ENCODE measurements at regions not wholly inside any gene's neighbourhood (a gene's known extent, or its start where the extent isn't known, plus 50 kb on each side); places are given as distances from the start of the nearest gene placed in this dataset.

DNA sequence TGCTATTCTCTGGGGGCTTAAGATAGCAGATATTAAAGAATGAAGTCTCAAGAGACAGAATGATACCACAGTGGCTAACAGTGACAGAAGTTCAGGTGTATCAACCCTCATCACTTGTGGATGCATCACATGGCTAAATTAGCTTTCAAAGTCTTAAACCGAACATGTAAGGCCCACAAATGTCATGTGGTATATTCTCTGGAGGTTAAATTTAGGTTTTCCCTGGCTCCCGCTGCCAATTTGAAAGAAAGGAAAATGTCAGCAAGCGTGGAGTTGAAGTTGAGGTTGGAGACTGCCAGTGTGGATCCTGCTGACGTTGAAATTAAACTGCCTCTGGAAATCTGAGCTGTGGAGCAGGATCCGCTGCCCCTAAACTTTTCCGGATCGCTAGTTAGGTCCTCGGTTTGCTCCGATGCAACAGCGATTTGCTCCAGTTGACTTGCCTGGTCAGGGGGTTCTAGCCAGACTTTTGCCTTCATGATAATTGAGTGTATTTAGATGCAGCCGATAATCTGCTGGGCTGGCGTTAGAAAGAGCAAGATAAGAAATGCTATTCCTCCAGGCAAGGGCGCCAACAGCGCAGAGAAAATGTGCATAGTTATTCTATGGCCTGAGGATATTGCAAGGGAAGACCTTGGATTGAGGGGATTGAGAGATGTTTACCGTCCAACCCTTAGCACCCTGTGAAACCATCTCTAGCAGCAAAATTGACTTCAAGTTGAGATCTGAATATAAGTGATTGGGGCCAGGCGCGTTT lies 443.9 kb downstream of the TMEM114 start:
- Histone ChIP-seq H3K27ac (no peak overlapping the region), H3K4me3 (no peak overlapping the region), H3K9me3 (no peaks in the 10 kb centered on the region), H3K4me1 (no peaks in the 10 kb centered on the region), H3K27me3 (no peaks in the 10 kb centered on the region), H3K36me3 (no peaks in the 10 kb centered on the region)
- intact Hi-C loops (cut with DNase I): no loop called here
- no peak for DNase-seq
- TF ChIP-seq, protein P1, sequence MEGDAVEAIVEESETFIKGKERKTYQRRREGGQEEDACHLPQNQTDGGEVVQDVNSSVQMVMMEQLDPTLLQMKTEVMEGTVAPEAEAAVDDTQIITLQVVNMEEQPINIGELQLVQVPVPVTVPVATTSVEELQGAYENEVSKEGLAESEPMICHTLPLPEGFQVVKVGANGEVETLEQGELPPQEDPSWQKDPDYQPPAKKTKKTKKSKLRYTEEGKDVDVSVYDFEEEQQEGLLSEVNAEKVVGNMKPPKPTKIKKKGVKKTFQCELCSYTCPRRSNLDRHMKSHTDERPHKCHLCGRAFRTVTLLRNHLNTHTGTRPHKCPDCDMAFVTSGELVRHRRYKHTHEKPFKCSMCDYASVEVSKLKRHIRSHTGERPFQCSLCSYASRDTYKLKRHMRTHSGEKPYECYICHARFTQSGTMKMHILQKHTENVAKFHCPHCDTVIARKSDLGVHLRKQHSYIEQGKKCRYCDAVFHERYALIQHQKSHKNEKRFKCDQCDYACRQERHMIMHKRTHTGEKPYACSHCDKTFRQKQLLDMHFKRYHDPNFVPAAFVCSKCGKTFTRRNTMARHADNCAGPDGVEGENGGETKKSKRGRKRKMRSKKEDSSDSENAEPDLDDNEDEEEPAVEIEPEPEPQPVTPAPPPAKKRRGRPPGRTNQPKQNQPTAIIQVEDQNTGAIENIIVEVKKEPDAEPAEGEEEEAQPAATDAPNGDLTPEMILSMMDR (IDR thresholded peaks at IDR 0.05): no peak
- ATAC-seq: no peak

DNA sequence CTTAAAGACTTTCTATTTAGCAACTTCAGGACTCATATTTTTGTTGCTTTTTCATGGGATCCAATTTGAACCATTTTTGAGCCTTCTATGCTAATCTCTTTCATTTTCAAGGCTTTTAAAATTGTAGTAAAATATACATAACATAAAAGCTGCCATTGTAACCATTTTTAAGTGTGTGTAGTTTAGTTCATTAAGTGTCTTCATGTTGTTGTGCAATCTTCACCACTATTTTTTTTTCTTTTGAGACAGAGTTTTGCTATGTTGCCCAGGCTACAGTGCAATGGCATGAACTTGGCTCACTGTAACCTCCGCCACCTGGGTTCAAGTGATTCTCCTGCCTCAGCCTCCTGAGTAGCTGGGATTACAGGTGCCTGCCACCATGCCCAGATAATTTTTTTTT lies 451.6 kb downstream of the TMEM114 start:
- no peak for ATAC-seq
- Histone ChIP-seq H3K9me3 (no peaks in the 10 kb centered on the region), H3K27ac (no peak overlapping the region), H3K4me3 (no peak overlapping the region), H3K4me1 (no peaks in the 10 kb centered on the region), H3K36me3 (no peaks in the 10 kb centered on the region), H3K27me3 (no peaks in the 10 kb centered on the region)
- DNase-seq: no peak
- intact Hi-C loops (cut with DNase I): no loop called here
- TF ChIP-seq, protein P1 (IDR thresholded peaks at IDR 0.05): no peak

GRCh38 chr16:8137606-8138005 lies 452.7 kb downstream of the TMEM114 start:
- no peak for ATAC-seq
- no peak for DNase-seq
- H3K4me1 ChIP-seq: no peaks in the 10 kb centered on the region
- H3K9me3 ChIP-seq: no peaks in the 10 kb centered on the region
- H3K36me3 ChIP-seq: no peaks in the 10 kb centered on the region
- H3K27ac ChIP-seq: no peak overlapping the region
- TF ChIP-seq, protein P1 (IDR thresholded peaks at IDR 0.05): no peak
- H3K4me3 ChIP-seq: no peak overlapping the region
- no peaks in the 10 kb centered on the region for H3K27me3 ChIP-seq
- intact Hi-C loops (cut with DNase I): no loop called here

DNA sequence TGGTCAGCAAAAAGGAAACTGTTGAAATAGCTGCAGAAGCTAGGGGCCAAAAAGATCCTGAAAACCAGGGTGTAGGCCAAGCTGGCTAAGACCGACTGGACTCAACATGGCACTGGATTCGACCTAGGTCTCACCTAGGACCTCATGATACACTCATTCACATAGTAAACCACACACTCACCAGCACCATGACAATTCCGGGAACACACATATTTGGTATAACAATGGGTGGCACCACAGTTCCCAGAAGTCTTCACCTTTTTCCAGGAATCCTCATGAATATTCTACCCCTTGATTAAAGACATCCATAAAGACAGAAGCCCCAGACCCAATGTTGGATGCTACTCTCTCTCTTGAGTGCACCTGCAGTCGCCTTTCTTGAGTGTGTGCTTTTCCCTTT lies 460.1 kb downstream of the TMEM114 start:
- Histone ChIP-seq H3K4me3 (no peak overlapping the region), H3K9me3 (no peaks in the 10 kb centered on the region), H3K4me1 (no peaks in the 10 kb centered on the region), H3K36me3 (no peaks in the 10 kb centered on the region), H3K27me3 (no peaks in the 10 kb centered on the region), H3K27ac (no peak overlapping the region)
- no peak for ATAC-seq
- TF ChIP-seq, protein P1 (IDR thresholded peaks at IDR 0.05): no peak
- no peak for DNase-seq
- intact Hi-C loops (cut with DNase I): no loop called here

- Histone ChIP-seq H3K4me3 (no peak overlapping the region), H3K27ac (no peak overlapping the region), H3K4me1 (no peaks in the 10 kb centered on the region), H3K27me3 (no peaks in the 10 kb centered on the region), H3K36me3 (no peaks in the 10 kb centered on the region), H3K9me3 (no peaks in the 10 kb centered on the region)
- TF ChIP-seq, protein P1 (IDR thresholded peaks at IDR 0.05): no peak
- intact Hi-C loops (cut with DNase I): no loop called here
- no peak for ATAC-seq
- no peak for DNase-seq
Measured at GRCh38 chr16:8127070-8127469, 463.2 kb downstream of the TMEM114 start.

GRCh38 chr16:8126313-8126712 lies 464.0 kb downstream of the TMEM114 start:
- no peak for DNase-seq
- H3K27ac ChIP-seq: no peak overlapping the region
- H3K4me3 ChIP-seq: no peak overlapping the region
- no peaks in the 10 kb centered on the region for H3K27me3 ChIP-seq
- H3K9me3 ChIP-seq: no peaks in the 10 kb centered on the region
- H3K4me1 ChIP-seq: no peaks in the 10 kb centered on the region
- no peaks in the 10 kb centered on the region for H3K36me3 ChIP-seq
- intact Hi-C loops (cut with DNase I): no loop called here
- ATAC-seq: no peak
- TF ChIP-seq, protein P1 (IDR thresholded peaks at IDR 0.05): no peak

Measured in upper lobe of right lung (tissue), 1 donor.